ENCODE measurements at regions not wholly inside any gene's neighbourhood (a gene's known extent, or its start where the extent isn't known, plus 50 kb on each side); places are given as distances from the start of the nearest gene placed in this dataset.

DNA sequence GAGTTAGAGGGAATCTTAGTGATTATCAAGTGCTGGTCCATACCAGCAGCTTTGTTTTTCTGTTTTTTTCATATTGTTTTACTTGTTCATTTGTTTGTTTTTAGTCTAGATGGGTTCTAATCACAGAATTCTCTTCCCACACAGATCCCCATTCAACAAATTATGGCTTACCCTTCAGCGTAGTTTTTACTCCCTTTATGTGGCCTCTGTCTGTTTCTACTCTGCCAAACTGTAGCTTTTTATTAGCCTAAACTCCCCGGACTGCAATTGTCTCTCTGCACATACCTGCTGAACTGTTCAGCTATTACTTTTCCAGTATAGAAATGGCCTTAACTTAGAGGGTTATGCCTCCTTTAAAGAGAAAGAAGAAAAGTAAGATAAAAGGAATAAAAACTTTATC, 348.5 kb downstream of the TGFB2 start:
- H3K4me1 ChIP-seq, result no peaks in the 10 kb centered on the region
- intact Hi-C loops (cut with DNase I), result no loop called here
- H3K9me3 ChIP-seq, result no peaks in the 10 kb centered on the region
- DNase-seq (no peak), ATAC-seq (no peak)
- H3K4me3 ChIP-seq, result no peak overlapping the region
- no peak overlapping the region for H3K27ac ChIP-seq
- no peaks in the 10 kb centered on the region for H3K36me3 ChIP-seq
- TF ChIP-seq, protein P1, sequence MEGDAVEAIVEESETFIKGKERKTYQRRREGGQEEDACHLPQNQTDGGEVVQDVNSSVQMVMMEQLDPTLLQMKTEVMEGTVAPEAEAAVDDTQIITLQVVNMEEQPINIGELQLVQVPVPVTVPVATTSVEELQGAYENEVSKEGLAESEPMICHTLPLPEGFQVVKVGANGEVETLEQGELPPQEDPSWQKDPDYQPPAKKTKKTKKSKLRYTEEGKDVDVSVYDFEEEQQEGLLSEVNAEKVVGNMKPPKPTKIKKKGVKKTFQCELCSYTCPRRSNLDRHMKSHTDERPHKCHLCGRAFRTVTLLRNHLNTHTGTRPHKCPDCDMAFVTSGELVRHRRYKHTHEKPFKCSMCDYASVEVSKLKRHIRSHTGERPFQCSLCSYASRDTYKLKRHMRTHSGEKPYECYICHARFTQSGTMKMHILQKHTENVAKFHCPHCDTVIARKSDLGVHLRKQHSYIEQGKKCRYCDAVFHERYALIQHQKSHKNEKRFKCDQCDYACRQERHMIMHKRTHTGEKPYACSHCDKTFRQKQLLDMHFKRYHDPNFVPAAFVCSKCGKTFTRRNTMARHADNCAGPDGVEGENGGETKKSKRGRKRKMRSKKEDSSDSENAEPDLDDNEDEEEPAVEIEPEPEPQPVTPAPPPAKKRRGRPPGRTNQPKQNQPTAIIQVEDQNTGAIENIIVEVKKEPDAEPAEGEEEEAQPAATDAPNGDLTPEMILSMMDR (IDR thresholded peaks at IDR 0.05), result no peak
- H3K27me3 ChIP-seq (ENCODE audit: low read depth), result no peaks in the 10 kb centered on the region

DNA sequence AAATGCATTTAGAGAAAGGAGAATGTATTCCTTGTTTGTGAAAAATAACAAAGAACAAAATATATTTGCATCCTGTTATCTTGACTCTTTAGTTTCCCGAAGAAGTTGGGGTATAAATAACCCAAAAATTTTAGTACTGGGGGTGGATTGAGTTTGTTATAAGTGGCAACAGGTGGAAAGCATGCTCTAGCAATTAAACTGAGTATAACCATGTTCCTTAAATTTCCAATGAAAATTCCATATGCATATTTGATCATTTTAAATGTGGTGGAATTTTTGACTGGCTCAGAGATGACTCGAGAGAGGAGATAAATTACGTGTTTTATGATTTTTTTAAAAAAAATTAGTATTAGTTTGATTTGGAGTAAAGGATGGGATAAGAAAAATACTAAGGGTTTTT, 348.9 kb downstream of the TGFB2 start:
- ATAC-seq (no peak), DNase-seq (no peak)
- TF ChIP-seq, protein P1 (IDR thresholded peaks at IDR 0.05), result no peak
- Histone ChIP-seq H3K27me3 (ENCODE audit: low read depth) (no peaks in the 10 kb centered on the region), H3K4me1 (no peaks in the 10 kb centered on the region), H3K36me3 (no peaks in the 10 kb centered on the region), H3K27ac (no peak overlapping the region), H3K4me3 (no peak overlapping the region), H3K9me3 (no peaks in the 10 kb centered on the region)
- intact Hi-C loops (cut with DNase I), result no loop called here

DNA sequence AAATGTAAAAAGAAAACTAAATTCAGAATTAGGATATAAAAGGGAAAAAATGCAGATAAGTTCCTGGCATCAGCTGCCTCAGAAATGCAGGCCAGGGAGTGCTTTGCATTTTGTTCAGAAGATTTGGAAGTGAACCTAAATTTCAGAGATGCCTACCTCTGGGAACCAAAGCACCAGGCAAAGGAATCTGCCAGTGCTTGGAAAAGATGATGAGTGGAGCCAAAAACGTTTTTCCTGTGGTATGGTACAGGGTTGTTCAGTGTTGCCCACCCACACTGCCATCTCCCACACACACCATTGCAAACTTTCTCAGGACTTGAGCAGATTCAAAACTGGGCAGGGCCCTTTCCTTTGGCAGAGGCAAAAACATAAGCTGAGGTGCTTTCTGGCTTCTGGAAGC, 349.5 kb downstream of the TGFB2 start:
- DNase-seq (no peak), ATAC-seq (no peak)
- no peaks in the 10 kb centered on the region for H3K4me1 ChIP-seq
- no peaks in the 10 kb centered on the region for H3K9me3 ChIP-seq
- no peak overlapping the region for H3K4me3 ChIP-seq
- H3K36me3 ChIP-seq, result no peaks in the 10 kb centered on the region
- intact Hi-C loops (cut with DNase I), result no loop called here
- H3K27ac ChIP-seq, result no peak overlapping the region
- H3K27me3 ChIP-seq (ENCODE audit: low read depth), result no peaks in the 10 kb centered on the region
- TF ChIP-seq, protein P1 (IDR thresholded peaks at IDR 0.05), result no peak

DNA sequence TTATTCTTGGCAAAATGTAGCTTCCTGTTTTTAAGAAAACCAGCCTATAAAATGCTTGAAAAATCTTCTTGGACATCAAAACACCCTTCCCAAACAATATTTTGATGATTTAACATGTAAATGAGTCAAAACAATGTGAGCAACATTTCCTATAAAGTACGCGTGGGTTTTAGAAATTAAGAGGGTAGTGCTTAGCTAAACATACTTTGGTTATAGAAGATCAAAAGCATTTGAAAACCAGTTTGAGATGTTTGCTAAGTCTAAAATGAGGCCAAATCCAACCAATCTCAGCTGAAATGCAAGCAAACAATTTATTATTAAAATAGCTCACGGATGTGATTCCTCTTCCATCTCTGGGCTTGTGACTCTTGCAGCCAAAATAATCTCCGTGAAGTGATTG, 350.4 kb downstream of the TGFB2 start:
- ATAC-seq (no peak), DNase-seq (no peak)
- H3K36me3 ChIP-seq, result no peaks in the 10 kb centered on the region
- intact Hi-C loops (cut with DNase I), result no loop called here
- no peak overlapping the region for H3K4me3 ChIP-seq
- H3K27me3 ChIP-seq (ENCODE audit: low read depth), result no peaks in the 10 kb centered on the region
- TF ChIP-seq, protein P1 (IDR thresholded peaks at IDR 0.05), result no peak
- no peaks in the 10 kb centered on the region for H3K4me1 ChIP-seq
- no peaks in the 10 kb centered on the region for H3K9me3 ChIP-seq
- H3K27ac ChIP-seq, result no peak overlapping the region

DNA sequence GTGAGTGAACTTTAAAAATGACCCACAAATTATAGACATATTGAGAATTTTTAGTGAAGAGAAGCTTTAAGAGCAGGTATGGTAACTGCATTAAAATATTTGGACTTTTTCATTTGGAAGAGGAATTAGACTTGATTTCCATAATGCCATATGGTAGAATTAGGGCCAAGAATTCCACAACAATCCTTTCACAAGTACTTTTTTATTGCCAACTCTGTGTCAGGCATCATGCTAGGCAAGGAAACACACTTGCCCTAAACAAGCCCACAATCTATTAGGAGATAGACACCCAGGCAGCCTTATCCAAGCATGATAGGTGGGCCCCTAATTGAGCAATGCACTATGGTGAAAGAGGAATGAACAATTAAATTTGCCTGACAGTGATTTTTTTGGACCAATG, 353.0 kb downstream of the TGFB2 start:
- ATAC-seq (no peak), DNase-seq (no peak)
- H3K27ac ChIP-seq, result no peak overlapping the region
- intact Hi-C loops (cut with DNase I), result no loop called here
- TF ChIP-seq, protein P1 (IDR thresholded peaks at IDR 0.05), result no peak
- H3K4me1 ChIP-seq, result no peaks in the 10 kb centered on the region
- H3K4me3 ChIP-seq, result no peak overlapping the region
- H3K9me3 ChIP-seq, result no peaks in the 10 kb centered on the region
- H3K36me3 ChIP-seq, result no peaks in the 10 kb centered on the region
- H3K27me3 ChIP-seq (ENCODE audit: low read depth), result no peaks in the 10 kb centered on the region

DNA sequence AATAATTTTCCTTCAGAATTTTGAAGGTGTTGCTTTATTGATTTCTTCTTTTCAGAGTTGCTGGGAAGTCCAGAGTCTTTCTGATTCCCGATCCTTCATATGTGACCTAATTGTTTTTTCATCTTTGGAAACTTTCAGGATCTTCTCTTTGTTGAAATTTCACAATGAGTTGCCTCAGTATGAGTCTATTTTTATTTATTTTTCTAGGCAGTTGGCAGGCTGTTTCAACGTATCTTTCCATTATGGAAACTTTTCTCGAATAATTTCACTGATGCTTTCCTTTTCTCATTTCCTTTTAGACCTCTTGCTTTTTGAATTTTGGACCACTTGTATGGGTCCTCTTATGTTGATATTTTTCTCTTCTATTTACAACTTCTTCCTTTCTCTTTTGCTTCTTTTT, 354.3 kb downstream of the TGFB2 start:
- no peaks in the 10 kb centered on the region for H3K27me3 ChIP-seq (ENCODE audit: low read depth)
- intact Hi-C loops (cut with DNase I), result no loop called here
- TF ChIP-seq, protein P1 (IDR thresholded peaks at IDR 0.05), result no peak
- DNase-seq (no peak), ATAC-seq (no peak)
- H3K4me3 ChIP-seq, result no peak overlapping the region
- H3K27ac ChIP-seq, result no peak overlapping the region
- H3K4me1 ChIP-seq, result no peaks in the 10 kb centered on the region
- no peaks in the 10 kb centered on the region for H3K36me3 ChIP-seq
- H3K9me3 ChIP-seq, result no peaks in the 10 kb centered on the region

Measured in lower lobe of right lung (tissue), 2 donors.